RWPE1 (cell line): ENCODE measurements at regions not wholly inside any gene's neighbourhood (a gene's known extent, or its start where the extent isn't known, plus 50 kb on each side); places are given as distances from the start of the nearest gene placed in this dataset.
A peak's percentile ranks its signal among the peaks of the same experiment; 100 is the strongest.

ENCODE experiments used
- CTCF ChIA-PET: fragments of 350-600 bp; sonication (Branson Sonifier 250); formaldehyde crosslinking; extraction: SDS; loops from one replicate; lab custom pipeline; 2021; lab: Yijun Ruan, JAX
- POLR2A ChIA-PET: fragments of 400-600 bp; formaldehyde crosslinking; extraction: SDS; loops from one replicate; lab custom pipeline; 2020; ENCODE audit warnings: antibody characterized with exemption; ENCODE audit not compliant: low non-redundant PET; lab: Yijun Ruan, JAX
- DNase-seq: peaks from one replicate; pipeline ENCODE4 v3.0.0; 2012; ENCODE audit warnings: low spot score
- H3K27ac ChIP-seq: fragments of 450-650 bp; 2 replicates; pipeline ENCODE4 v1.5.1; 2017
- TF ChIP-seq, protein P1 (sequence below): fragments of 450-650 bp; conservative IDR thresholded peaks from 2 replicates; pipeline ENCODE4 v1.5.1; 2017; ENCODE audit warnings: low read depth, mild to moderate bottlenecking

DNA sequence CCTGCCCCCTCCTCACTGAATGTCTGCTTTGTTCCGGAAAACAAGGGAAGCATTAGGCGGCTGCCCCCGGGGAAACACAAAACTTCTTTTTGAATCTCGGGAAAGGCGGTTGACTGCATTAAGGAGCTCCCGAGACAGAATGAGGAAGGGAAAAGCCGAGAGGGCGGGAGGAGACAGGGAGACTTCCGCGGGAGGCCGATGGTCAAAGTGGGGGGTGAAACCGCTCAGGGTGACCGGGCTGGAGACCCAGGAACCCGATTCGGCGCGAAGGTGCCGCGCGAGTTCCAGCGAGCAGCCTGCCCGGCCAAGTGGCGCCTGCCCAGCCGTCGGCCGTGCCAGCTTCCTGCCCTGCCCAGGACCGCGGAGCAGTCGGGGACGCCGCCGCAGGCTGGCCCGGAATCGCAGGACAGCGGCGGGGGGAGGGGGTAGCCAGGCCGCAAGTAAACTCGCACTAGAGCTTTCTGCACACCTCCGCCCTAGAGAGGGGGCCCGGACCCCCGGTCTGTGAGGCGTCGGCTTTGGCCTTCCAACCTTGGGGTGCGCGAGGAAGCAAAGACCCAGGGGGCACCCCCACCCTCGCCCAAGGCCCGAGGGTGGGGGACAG, 55.1 kb upstream of the BCOR start:
- POLR2A ChIA-PET: interaction anchor here (0.6 kb wide), 1 partner anchor 110 kb away, joined by 3 read pairs; no protein-coding TSS in a partner anchor
- CTCF ChIA-PET: interaction anchor here (0.6 to 1.5 kb wide), 2 partner anchors 13 to 170 kb away, joined by 3 read pairs; no protein-coding TSS in a partner anchor

GRCh38 chrX:40152173-40152711, 54.5 kb upstream of the BCOR start:
- no peak for DNase-seq
- POLR2A ChIA-PET: interaction anchor here (0.6 kb wide), 1 partner anchor 111 kb away, joined by 3 read pairs; no protein-coding TSS in a partner anchor
- CTCF ChIA-PET: interaction anchor here (0.6 to 1.5 kb wide), 2 partner anchors 14 to 170 kb away, joined by 3 read pairs; no protein-coding TSS in a partner anchor
- TF ChIP-seq, protein P1, sequence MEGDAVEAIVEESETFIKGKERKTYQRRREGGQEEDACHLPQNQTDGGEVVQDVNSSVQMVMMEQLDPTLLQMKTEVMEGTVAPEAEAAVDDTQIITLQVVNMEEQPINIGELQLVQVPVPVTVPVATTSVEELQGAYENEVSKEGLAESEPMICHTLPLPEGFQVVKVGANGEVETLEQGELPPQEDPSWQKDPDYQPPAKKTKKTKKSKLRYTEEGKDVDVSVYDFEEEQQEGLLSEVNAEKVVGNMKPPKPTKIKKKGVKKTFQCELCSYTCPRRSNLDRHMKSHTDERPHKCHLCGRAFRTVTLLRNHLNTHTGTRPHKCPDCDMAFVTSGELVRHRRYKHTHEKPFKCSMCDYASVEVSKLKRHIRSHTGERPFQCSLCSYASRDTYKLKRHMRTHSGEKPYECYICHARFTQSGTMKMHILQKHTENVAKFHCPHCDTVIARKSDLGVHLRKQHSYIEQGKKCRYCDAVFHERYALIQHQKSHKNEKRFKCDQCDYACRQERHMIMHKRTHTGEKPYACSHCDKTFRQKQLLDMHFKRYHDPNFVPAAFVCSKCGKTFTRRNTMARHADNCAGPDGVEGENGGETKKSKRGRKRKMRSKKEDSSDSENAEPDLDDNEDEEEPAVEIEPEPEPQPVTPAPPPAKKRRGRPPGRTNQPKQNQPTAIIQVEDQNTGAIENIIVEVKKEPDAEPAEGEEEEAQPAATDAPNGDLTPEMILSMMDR: no peak
- H3K27ac ChIP-seq: peak overlapping the region; percentile 86

More for the DNA sequence above, 55.1 kb upstream of the BCOR start:
- peak overlapping the region; percentile 86 for H3K27ac ChIP-seq
- TF ChIP-seq, protein P1: no peak
- DNase-seq: no peak

DNA sequence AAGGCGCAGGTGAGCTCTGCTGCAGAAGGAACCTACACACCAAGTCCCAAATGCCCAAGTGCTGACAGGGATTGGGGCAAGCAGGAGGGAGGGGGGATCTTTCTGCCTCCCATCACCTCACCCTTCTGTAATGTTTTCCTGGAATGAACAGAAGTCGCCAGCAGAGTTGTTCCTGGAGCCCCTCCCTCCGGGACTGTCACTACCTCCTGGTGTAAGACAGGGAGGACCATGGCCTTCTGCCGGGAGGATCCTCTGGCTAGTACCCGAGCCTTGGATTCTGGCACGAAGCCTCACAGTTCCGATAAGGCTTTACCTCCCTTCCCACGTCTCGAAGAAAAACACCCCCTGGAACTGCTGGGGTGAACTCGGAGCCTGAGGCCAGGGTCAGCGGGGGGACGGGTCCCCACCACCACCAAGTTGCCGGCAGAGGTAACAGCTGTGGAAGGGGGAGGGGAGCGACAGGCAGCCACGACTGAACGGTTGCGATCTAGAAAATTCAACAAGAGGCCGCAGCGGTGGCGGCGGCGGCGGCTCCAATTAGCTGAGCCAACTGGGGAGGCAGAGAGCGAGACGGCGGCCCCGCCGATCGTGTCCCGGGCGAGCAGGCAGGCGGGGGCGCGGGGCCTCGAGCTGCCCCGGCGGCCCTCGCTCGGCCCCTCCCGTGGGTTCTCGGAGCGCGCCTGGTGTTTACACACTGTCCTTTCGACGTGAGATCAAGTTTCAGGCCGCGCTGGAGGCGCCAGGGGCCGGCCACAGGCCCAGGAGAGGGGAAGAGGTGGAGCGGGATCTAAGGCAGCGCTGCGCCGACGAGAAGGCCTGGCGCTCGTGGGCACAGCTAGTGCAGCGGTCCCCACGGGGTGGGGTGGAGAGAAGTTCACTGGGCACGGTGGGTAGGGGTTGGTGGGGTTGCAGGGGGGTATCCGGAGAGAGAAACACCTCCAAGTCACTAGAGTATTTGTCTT, 53.7 kb upstream of the BCOR start:
- H3K27ac ChIP-seq: peak overlapping the region; percentile 86
- DNase-seq: no peak
- POLR2A ChIA-PET: no interaction called here
- CTCF ChIA-PET: interaction anchor here (0.6 kb wide), 1 partner anchor 30 kb away, joined by 3 read pairs; no protein-coding TSS in a partner anchor
- TF ChIP-seq, protein P1: no peak

GRCh38 chrX:40150503-40150902, 52.7 kb upstream of the BCOR start:
- ChIA-PET CTCF (interaction anchor here (0.6 kb wide), 1 partner anchor 31 kb away, joined by 3 read pairs; no protein-coding TSS in a partner anchor), POLR2A (no interaction called here)
- no peak overlapping the region for H3K27ac ChIP-seq
- no peak for DNase-seq
- TF ChIP-seq, protein P1: no peak

GRCh38 chrX:40149286-40150175, 51.8 kb upstream of the BCOR start:
- no peak for DNase-seq
- TF ChIP-seq, protein P1: no peak
- ChIA-PET POLR2A (no interaction called here), CTCF (no interaction called here)
- no peak overlapping the region for H3K27ac ChIP-seq
